ENCODE measurements at regions not wholly inside any gene's neighbourhood (a gene's known extent, or its start where the extent isn't known, plus 50 kb on each side); places are given as distances from the start of the nearest gene placed in this dataset.

- Histone ChIP-seq H3K9me3 (ENCODE audit: control insufficient read depth, insufficient read depth, low read depth, low read length) (no peaks in the 10 kb centered on the region), H3K9ac (ENCODE audit: insufficient read depth, low read length) (no peak overlapping the region), H3K79me2 (ENCODE audit: control insufficient read depth, insufficient read depth, low read length) (no peaks in the 10 kb centered on the region), H3K36me3 (ENCODE audit: control insufficient read depth, insufficient read depth, low read length) (no peaks in the 10 kb centered on the region), H3K4me1 (ENCODE audit: control insufficient read depth, extremely low read depth, insufficient read depth, low read length) (no peaks in the 10 kb centered on the region), H2AFZ (ENCODE audit: low read length) (no peak overlapping the region), H3K27me3 (ENCODE audit: control insufficient read depth, insufficient read depth, low read length) (no peaks in the 10 kb centered on the region), H3K27ac (ENCODE audit: insufficient read depth, low read length) (no peak overlapping the region), H3K4me3 (replicated peaks in 1 of 4; ENCODE audit: control extremely low read depth in 1 of 4, insufficient read depth in 1 of 4, low read depth in 3 of 4, low read length in 4 of 4) (no peak overlapping the region), H4K20me1 (ENCODE audit: control insufficient read depth, extremely low read depth, insufficient read depth, low read length) (no peaks in the 10 kb centered on the region), H3K4me2 (ENCODE audit: extremely low read depth, insufficient read depth, low read length) (no peak overlapping the region)
- TF ChIP-seq CTCF (conservative IDR thresholded peaks at IDR 0.05 in 1 of 2, IDR thresholded peaks at IDR 0.05 in 1 of 2; ENCODE audit: low read depth in 1 of 2, low read length in 2 of 2) (no peak), EZH2 (IDR thresholded peaks at IDR 0.05; ENCODE audit: low read length, missing control alignments) (no peak)
- DNase-seq (ENCODE audit: low read depth in 2 of 2), result no peak
Measured at GRCh38 chr12:56872366-56872765, 61.8 kb downstream of the SDR9C7 start.

GRCh38 chr12:56867216-56867615, 67.0 kb downstream of the SDR9C7 start:
- H4K20me1 ChIP-seq (ENCODE audit: control insufficient read depth, extremely low read depth, insufficient read depth, low read length), result no peaks in the 10 kb centered on the region
- no peaks in the 10 kb centered on the region for H3K36me3 ChIP-seq (ENCODE audit: control insufficient read depth, insufficient read depth, low read length)
- no peak overlapping the region for H2AFZ ChIP-seq (ENCODE audit: low read length)
- H3K9ac ChIP-seq (ENCODE audit: insufficient read depth, low read length), result no peak overlapping the region
- no peak overlapping the region for H3K27ac ChIP-seq (ENCODE audit: insufficient read depth, low read length)
- DNase-seq (ENCODE audit: low read depth in 2 of 2), result no peak
- H3K27me3 ChIP-seq (ENCODE audit: control insufficient read depth, insufficient read depth, low read length), result no peaks in the 10 kb centered on the region
- no peaks in the 10 kb centered on the region for H3K9me3 ChIP-seq (ENCODE audit: control insufficient read depth, insufficient read depth, low read depth, low read length)
- H3K4me1 ChIP-seq (ENCODE audit: control insufficient read depth, extremely low read depth, insufficient read depth, low read length), result no peaks in the 10 kb centered on the region
- H3K79me2 ChIP-seq (ENCODE audit: control insufficient read depth, insufficient read depth, low read length), result no peaks in the 10 kb centered on the region
- no peak overlapping the region for H3K4me2 ChIP-seq (ENCODE audit: extremely low read depth, insufficient read depth, low read length)
- no peak for TF ChIP-seq EZH2 (IDR thresholded peaks at IDR 0.05; ENCODE audit: low read length, missing control alignments)
- no peak for TF ChIP-seq CTCF (conservative IDR thresholded peaks at IDR 0.05 in 1 of 2, IDR thresholded peaks at IDR 0.05 in 1 of 2; ENCODE audit: low read depth in 1 of 2, low read length in 2 of 2)
- H3K4me3 ChIP-seq (replicated peaks in 1 of 4; ENCODE audit: control extremely low read depth in 1 of 4, insufficient read depth in 1 of 4, low read depth in 3 of 4, low read length in 4 of 4), result no peak overlapping the region

GRCh38 chr12:56866493-56866892, 67.7 kb downstream of the SDR9C7 start:
- H3K27me3 ChIP-seq (ENCODE audit: control insufficient read depth, insufficient read depth, low read length), result no peaks in the 10 kb centered on the region
- H3K4me1 ChIP-seq (ENCODE audit: control insufficient read depth, extremely low read depth, insufficient read depth, low read length), result no peaks in the 10 kb centered on the region
- DNase-seq (ENCODE audit: low read depth in 2 of 2), result no peak
- no peak overlapping the region for H3K9ac ChIP-seq (ENCODE audit: insufficient read depth, low read length)
- no peaks in the 10 kb centered on the region for H3K36me3 ChIP-seq (ENCODE audit: control insufficient read depth, insufficient read depth, low read length)
- no peaks in the 10 kb centered on the region for H4K20me1 ChIP-seq (ENCODE audit: control insufficient read depth, extremely low read depth, insufficient read depth, low read length)
- H3K79me2 ChIP-seq (ENCODE audit: control insufficient read depth, insufficient read depth, low read length), result no peaks in the 10 kb centered on the region
- no peak overlapping the region for H3K27ac ChIP-seq (ENCODE audit: insufficient read depth, low read length)
- no peak overlapping the region for H3K4me3 ChIP-seq (replicated peaks in 1 of 4; ENCODE audit: control extremely low read depth in 1 of 4, insufficient read depth in 1 of 4, low read depth in 3 of 4, low read length in 4 of 4)
- H3K9me3 ChIP-seq (ENCODE audit: control insufficient read depth, insufficient read depth, low read depth, low read length), result no peaks in the 10 kb centered on the region
- no peak for TF ChIP-seq CTCF (conservative IDR thresholded peaks at IDR 0.05 in 1 of 2, IDR thresholded peaks at IDR 0.05 in 1 of 2; ENCODE audit: low read depth in 1 of 2, low read length in 2 of 2)
- TF ChIP-seq EZH2 (IDR thresholded peaks at IDR 0.05; ENCODE audit: low read length, missing control alignments), result no peak
- no peak overlapping the region for H3K4me2 ChIP-seq (ENCODE audit: extremely low read depth, insufficient read depth, low read length)
- H2AFZ ChIP-seq (ENCODE audit: low read length), result no peak overlapping the region
